HEK293T (cell line): ENCODE measurements at regions not wholly inside any gene's neighbourhood (a gene's known extent, or its start where the extent isn't known, plus 50 kb on each side); places are given as distances from the start of the nearest gene placed in this dataset.

Experiments
- ELF4 ChIP-seq: fragments of 450-650 bp; IDR thresholded peaks from 2 replicates; pipeline ENCODE4 v1.6.1; 2017; ENCODE audit warnings: antibody characterized with exemption
- FOXA1 ChIP-seq: fragments of 450-650 bp; IDR thresholded peaks from 2 replicates; pipeline ENCODE4 v1.6.1; 2016; ENCODE audit warnings: mild to moderate bottlenecking
- FOXK2 ChIP-seq: fragments of 450-650 bp; IDR thresholded peaks from 2 replicates; pipeline ENCODE4 v1.6.1; 2016; ENCODE audit warnings: mild to moderate bottlenecking
- FOXM1 ChIP-seq: fragments of 450-650 bp; IDR thresholded peaks from 2 replicates; pipeline ENCODE4 v1.6.1; 2017; ENCODE audit warnings: mild to moderate bottlenecking, borderline replicate concordance
- HDGF ChIP-seq: fragments of 450-650 bp; IDR thresholded peaks from 2 replicates; pipeline ENCODE4 v1.6.1; 2017; ENCODE audit warnings: antibody characterized with exemption, borderline replicate concordance
- NFRKB ChIP-seq: fragments of 450-650 bp; IDR thresholded peaks from 2 replicates; pipeline ENCODE4 v1.6.1; 2016; ENCODE audit warnings: mild to moderate bottlenecking, moderate library complexity
- SP1 ChIP-seq: fragments of 450-650 bp; IDR thresholded peaks from 2 replicates; pipeline ENCODE4 v1.6.1; 2017

- TF ChIP-seq FOXA1: no peak
- no peak for TF ChIP-seq FOXK2
- TF ChIP-seq ELF4: no peak
- no peak for TF ChIP-seq SP1
- no peak for TF ChIP-seq FOXM1
- TF ChIP-seq NFRKB: no peak
- no peak for TF ChIP-seq HDGF
These were observed 141.4 kb downstream of the LRRC70 start for GRCh38 chr5:62720031-62720441.
